GM23248 (cell line): ENCODE measurements at regions not wholly inside any gene's neighbourhood (a gene's known extent, or its start where the extent isn't known, plus 50 kb on each side); places are given as distances from the start of the nearest gene placed in this dataset.
"Not testable (repeated sequence)": the region's sequence is repeated elsewhere in the genome, so short reads cannot be mapped to it uniquely, and the experiment has no call there.

Experiments used
- EZH2 ChIP-seq: fragments of 200-600 bp; sonication (generic); IDR thresholded peaks from 2 replicates; pipeline ENCODE4 v1.6.1; 2018; ENCODE audit warnings: antibody characterized with exemption, mild to moderate bottlenecking; ENCODE audit not compliant: insufficient read depth, poor library complexity, severe bottlenecking
- EZH2phosphoT487 ChIP-seq: fragments of 200-600 bp; sonication (generic); IDR thresholded peaks from 2 replicates; pipeline ENCODE4 v1.6.1; 2018; ENCODE audit warnings: antibody characterized with exemption, moderate library complexity, mild to moderate bottlenecking, low read depth; ENCODE audit not compliant: insufficient read depth

DNA sequence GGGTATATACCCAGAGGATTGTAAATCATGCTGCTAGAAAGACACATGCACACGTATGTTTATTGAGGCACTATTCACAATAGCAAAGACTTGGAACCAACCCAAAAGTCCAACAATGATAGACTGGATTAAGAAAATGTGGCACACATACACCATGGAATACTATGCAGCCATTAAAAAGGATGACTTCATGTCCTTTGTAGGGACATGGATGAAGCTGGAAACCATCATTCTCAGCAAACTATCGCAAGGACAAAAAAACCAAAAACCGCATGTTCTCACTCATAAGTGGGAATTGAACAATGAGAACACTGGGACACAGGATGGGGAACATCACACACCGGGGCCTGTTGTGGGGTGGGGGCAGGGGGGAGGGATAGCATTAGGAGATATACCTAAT lies 608.6 kb downstream of the RFPL4B start:
- not testable (repeated sequence) for TF ChIP-seq EZH2, EZH2phosphoT487
